ENCODE measurements at regions not wholly inside any gene's neighbourhood (a gene's known extent, or its start where the extent isn't known, plus 50 kb on each side); places are given as distances from the start of the nearest gene placed in this dataset.

DNA sequence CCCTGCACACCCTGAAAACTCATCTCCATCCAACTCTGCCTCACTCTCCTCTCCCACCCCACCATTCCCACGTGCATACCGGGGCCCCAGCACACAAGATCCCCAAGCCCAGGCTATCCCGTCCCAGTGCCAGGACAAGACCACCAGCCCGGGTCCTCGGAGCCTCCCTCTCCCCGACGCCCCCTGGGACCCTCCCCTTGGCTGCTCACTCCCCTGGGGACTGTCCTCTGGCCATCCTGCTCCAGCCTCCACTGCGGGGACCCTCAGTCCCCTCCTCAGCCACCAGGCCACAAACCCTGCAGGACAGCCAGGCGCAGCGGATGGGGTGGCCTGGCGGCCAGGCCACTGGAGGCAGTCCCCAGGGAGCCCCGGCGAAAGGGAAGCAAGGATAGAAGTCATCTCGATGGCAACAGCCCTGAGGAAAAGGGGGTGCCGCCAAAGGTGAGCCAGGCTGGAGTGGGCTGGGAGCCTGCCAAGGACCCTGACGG is 62.8 kb downstream of the C9orf50 start:
- TF ChIP-seq CTCF (IDR thresholded peaks at IDR 0.05; ENCODE audit: low read length) (no peak), EZH2 (optimal IDR thresholded peaks at IDR 0.05; ENCODE audit: low read depth, low read length) (no peak)

Data from MM.1S (cell line).